HUES64 (cell line): ENCODE measurements at regions not wholly inside any gene's neighbourhood (a gene's known extent, or its start where the extent isn't known, plus 50 kb on each side); places are given as distances from the start of the nearest gene placed in this dataset.
"Not testable (repeated sequence)": the region's sequence is repeated elsewhere in the genome, so short reads cannot be mapped to it uniquely, and the experiment has no call there.

ENCODE experiments used
- H3K27ac ChIP-seq: 2 replicates; pipeline ENCODE4 v1.7.0; 2013; ENCODE audit warnings: low read depth, low read length, inconsistent platforms
- H3K27me3 ChIP-seq: 2 replicates; pipeline ENCODE4 v1.6.1; 2013; ENCODE audit warnings: mild to moderate bottlenecking, low read length; ENCODE audit not compliant: insufficient read depth
- H3K36me3 ChIP-seq: 2 replicates; pipeline ENCODE4 v1.6.1; 2013; ENCODE audit warnings: mild to moderate bottlenecking, low read length; ENCODE audit not compliant: insufficient read depth
- H3K4me1 ChIP-seq: 2 replicates; pipeline ENCODE4 v1.6.1; 2013; ENCODE audit warnings: mild to moderate bottlenecking, low read length, moderate library complexity; ENCODE audit not compliant: insufficient read depth
- H3K4me3 ChIP-seq: 2 replicates; pipeline ENCODE4 v1.5.1; 2013; ENCODE audit warnings: mild to moderate bottlenecking, low read length, moderate library complexity
- H3K9ac ChIP-seq: 2 replicates; pipeline ENCODE4 v1.6.1; 2013; ENCODE audit warnings: mild to moderate bottlenecking, low read depth, low read length
- H3K9me3 ChIP-seq: 2 replicates; pipeline ENCODE4 v1.6.1; 2013; ENCODE audit warnings: low read depth, low read length; ENCODE audit not compliant: insufficient read depth
- WGBS: fragments of 150-250, 120-280 bp; methylation state at CpG from one replicate; pipeline ENCODE4 v1.1.7; 2013; ENCODE audit warnings: missing lambda C conversion rate; 5-methylcytosine and 5-hydroxymethylcytosine counted together

- Histone ChIP-seq H3K4me1 (no peaks in the 10 kb centered on the region), H3K9me3 (no peaks in the 10 kb centered on the region), H3K27ac (no peak overlapping the region), H3K36me3 (no peaks in the 10 kb centered on the region), H3K9ac (no peak overlapping the region), H3K27me3 (no peaks in the 10 kb centered on the region), H3K4me3 (no peak overlapping the region)
- 85% methylated on average over 2 of the region's 2 CpGs for WGBS
These were observed 217.3 kb upstream of the ARHGAP42 start for GRCh38 chr11:100469835-100470234.

- H3K4me1 ChIP-seq = no peaks in the 10 kb centered on the region
- no peak overlapping the region for H3K27ac ChIP-seq
- H3K9me3 ChIP-seq = no peaks in the 10 kb centered on the region
- 100% methylated on average over 1 of the region's 2 CpGs for WGBS
- H3K27me3 ChIP-seq = no peaks in the 10 kb centered on the region
- no peaks in the 10 kb centered on the region for H3K36me3 ChIP-seq
- no peak overlapping the region for H3K9ac ChIP-seq
- no peak overlapping the region for H3K4me3 ChIP-seq
These were observed 214.2 kb upstream of the ARHGAP42 start for GRCh38 chr11:100472727-100473389.

GRCh38 chr11:100473390-100473740 is 213.7 kb upstream of the ARHGAP42 start:
- H3K36me3 ChIP-seq = no peaks in the 10 kb centered on the region
- H3K9me3 ChIP-seq = no peaks in the 10 kb centered on the region
- 100% methylated on average over 1 of the region's 1 CpG for WGBS
- no peaks in the 10 kb centered on the region for H3K4me1 ChIP-seq
- H3K27ac ChIP-seq = no peak overlapping the region
- no peak overlapping the region for H3K4me3 ChIP-seq
- no peak overlapping the region for H3K9ac ChIP-seq
- H3K27me3 ChIP-seq = no peaks in the 10 kb centered on the region

GRCh38 chr11:100484948-100485347 is 202.1 kb upstream of the ARHGAP42 start:
- H3K27ac ChIP-seq = no peak overlapping the region
- no peaks in the 10 kb centered on the region for H3K9me3 ChIP-seq
- H3K4me1 ChIP-seq = no peaks in the 10 kb centered on the region; the same call in 1 of the 2 replicates
- no peak overlapping the region for H3K9ac ChIP-seq
- no peaks in the 10 kb centered on the region for H3K27me3 ChIP-seq
- WGBS = 90% methylated on average over 1 of the region's 2 CpGs
- H3K36me3 ChIP-seq = no peaks in the 10 kb centered on the region
- H3K4me3 ChIP-seq = no peak overlapping the region

- Histone ChIP-seq H3K4me1 (no peaks in the 10 kb centered on the region), H3K4me3 (no peak overlapping the region), H3K36me3 (no peaks in the 10 kb centered on the region), H3K9ac (no peak overlapping the region), H3K27ac (no peak overlapping the region), H3K9me3 (no peaks in the 10 kb centered on the region), H3K27me3 (no peaks in the 10 kb centered on the region)
- 93% methylated on average over 1 of the region's 3 CpGs for WGBS
These were observed 188.3 kb upstream of the ARHGAP42 start for GRCh38 chr11:100498780-100499179.

- no peaks in the 10 kb centered on the region for H3K27me3 ChIP-seq
- no CpG with 5 or more reads among the region's 2 CpGs for WGBS
- H3K9ac ChIP-seq = no peak overlapping the region
- H3K4me1 ChIP-seq = no peaks in the 10 kb centered on the region
- no peak overlapping the region for H3K27ac ChIP-seq
- H3K9me3 ChIP-seq = no peaks in the 10 kb centered on the region
- H3K4me3 ChIP-seq = no peak overlapping the region
- no peaks in the 10 kb centered on the region for H3K36me3 ChIP-seq
These were observed 185.6 kb upstream of the ARHGAP42 start for GRCh38 chr11:100501450-100501849.

- Histone ChIP-seq H3K9me3 (no peaks in the 10 kb centered on the region), H3K4me1 (0 out of 2 replicates have a peak, but pooled peaks cover 6% of the 10 kb centered on the region), H3K27me3 (no peaks in the 10 kb centered on the region), H3K9ac (no peak overlapping the region), H3K27ac (no peak overlapping the region), H3K4me3 (no peak overlapping the region), H3K36me3 (no peaks in the 10 kb centered on the region)
- WGBS = 96% methylated on average over 2 of the region's 2 CpGs
These were observed 174.6 kb upstream of the ARHGAP42 start for GRCh38 chr11:100512475-100512874.

GRCh38 chr11:100515087-100515486 is 172.0 kb upstream of the ARHGAP42 start:
- H3K27me3 ChIP-seq = no peaks in the 10 kb centered on the region
- 0 out of 2 replicates have a peak, but pooled peaks cover 6% of the 10 kb centered on the region for H3K4me1 ChIP-seq
- no peak overlapping the region for H3K4me3 ChIP-seq
- H3K9me3 ChIP-seq = no peaks in the 10 kb centered on the region
- no peaks in the 10 kb centered on the region for H3K36me3 ChIP-seq
- no peak overlapping the region for H3K27ac ChIP-seq
- H3K9ac ChIP-seq = no peak overlapping the region

- Histone ChIP-seq H3K9me3 (peaks cover 13% of the 10 kb centered on the region; the same call in 1 of the 2 replicates), H3K9ac (no peak overlapping the region), H3K4me1 (no peaks in the 10 kb centered on the region), H3K4me3 (no peak overlapping the region), H3K27ac (no peak overlapping the region), H3K36me3 (no peaks in the 10 kb centered on the region), H3K27me3 (no peaks in the 10 kb centered on the region)
- 87% methylated on average over 4 of the region's 4 CpGs for WGBS
These were observed 161.9 kb upstream of the ARHGAP42 start for GRCh38 chr11:100525197-100525596.

GRCh38 chr11:100525635-100526034 is 161.5 kb upstream of the ARHGAP42 start:
- H3K27ac ChIP-seq = no peak overlapping the region
- H3K4me3 ChIP-seq = no peak overlapping the region
- WGBS = 26% methylated on average over 2 of the region's 2 CpGs
- H3K9me3 ChIP-seq = peaks cover 13% of the 10 kb centered on the region; the same call in 1 of the 2 replicates
- no peaks in the 10 kb centered on the region for H3K27me3 ChIP-seq
- no peaks in the 10 kb centered on the region for H3K4me1 ChIP-seq
- H3K9ac ChIP-seq = no peak overlapping the region
- no peaks in the 10 kb centered on the region for H3K36me3 ChIP-seq

GRCh38 chr11:100528872-100529416 is 158.1 kb upstream of the ARHGAP42 start:
- Histone ChIP-seq H3K4me3 (no peak overlapping the region), H3K27ac (no peak overlapping the region), H3K4me1 (no peaks in the 10 kb centered on the region), H3K27me3 (no peaks in the 10 kb centered on the region), H3K9ac (no peak overlapping the region), H3K36me3 (no peaks in the 10 kb centered on the region), H3K9me3 (peaks cover 7% of the 10 kb centered on the region; the same call in 1 of the 2 replicates)
- 92% methylated on average over 5 of the region's 5 CpGs for WGBS

- not testable (repeated sequence) for H3K36me3 ChIP-seq, H3K27me3 ChIP-seq, H3K4me3 ChIP-seq, H3K4me1 ChIP-seq, H3K9ac ChIP-seq, H3K27ac ChIP-seq, H3K9me3 ChIP-seq
- WGBS = 100% methylated on average over 1 of the region's 1 CpG
These were observed 155.8 kb upstream of the ARHGAP42 start for GRCh38 chr11:100531290-100531689.
